Thyroid gland (tissue), 4 donors: ENCODE measurements at regions not wholly inside any gene's neighbourhood (a gene's known extent, or its start where the extent isn't known, plus 50 kb on each side); places are given as distances from the start of the nearest gene placed in this dataset.

ENCODE experiments used
- DNase-seq, 2 donors: peaks; one replicate each; pipeline ENCODE4 v3.0.0-alpha.2; 2019
- H3K27ac ChIP-seq, 3 donors: fragments of 200-600 bp; sonication (generic); 1 replicate in 2 of 3; 2 replicates in 1 of 3; pipeline ENCODE4 v1.5.1; 2016 to 2019; ENCODE audit warnings: mild to moderate bottlenecking in 1 of 3, moderate library complexity in 1 of 3
- H3K27me3 ChIP-seq: fragments of 200-600 bp; sonication (generic); one replicate; pipeline ENCODE4 v1.5.1; 2019
- H3K36me3 ChIP-seq, 2 donors: fragments of 200-600 bp; sonication (generic); one replicate each; pipeline ENCODE4 v1.5.1; 2016 to 2019
- H3K4me1 ChIP-seq, 2 donors: fragments of 200-600 bp; sonication (generic); one replicate each; pipeline ENCODE4 v1.5.1; 2017 to 2019
- H3K4me3 ChIP-seq, 3 donors: fragments of 200-600 bp; sonication (generic); replicated peaks in 1 of 3; 1 replicate in 2 of 3; 2 replicates in 1 of 3; pipeline ENCODE4 v1.5.1; 2016; ENCODE audit warnings: mild to moderate bottlenecking in 1 of 3
- H3K9me3 ChIP-seq: fragments of 200-600 bp; sonication (generic); one replicate; pipeline ENCODE4 v1.5.1; 2017
- POLR2A ChIP-seq, 2 donors: fragments of 450-650 bp; IDR thresholded peaks; one replicate each; pipeline ENCODE4 v1.6.1; 2017; ENCODE audit warnings: antibody characterized with exemption in 2 of 2, mild to moderate bottlenecking in 2 of 2, moderate library complexity in 1 of 2
- WGBS, 2 donors: methylation state at CpG; one replicate each; pipeline ENCODE4 v1.1.5; 2017; 5-methylcytosine and 5-hydroxymethylcytosine counted together
- intact Hi-C: fragments of 100-400 bp; cut with DNase I; formaldehyde crosslinking; loops from one replicate; pipeline ENCODE4 v1.15.1; 2023
- TF ChIP-seq, protein P1 (sequence below), 6 experiments: fragments of 200-600 bp in 3 of 6; fragments of 450-650 bp in 3 of 6; sonication (generic) in 3 of 6; IDR thresholded peaks; one replicate each; pipeline ENCODE4 v1.5.1; 2016 to 2019; ENCODE audit warnings: antibody characterized with exemption in 6 of 6, mild to moderate bottlenecking in 2 of 6, inconsistent platforms in 1 of 6, moderate library complexity in 1 of 6

GRCh38 chr1:208885060-208885459, 640.9 kb upstream of the PLXNA2 start:
- TF ChIP-seq, protein P1, sequence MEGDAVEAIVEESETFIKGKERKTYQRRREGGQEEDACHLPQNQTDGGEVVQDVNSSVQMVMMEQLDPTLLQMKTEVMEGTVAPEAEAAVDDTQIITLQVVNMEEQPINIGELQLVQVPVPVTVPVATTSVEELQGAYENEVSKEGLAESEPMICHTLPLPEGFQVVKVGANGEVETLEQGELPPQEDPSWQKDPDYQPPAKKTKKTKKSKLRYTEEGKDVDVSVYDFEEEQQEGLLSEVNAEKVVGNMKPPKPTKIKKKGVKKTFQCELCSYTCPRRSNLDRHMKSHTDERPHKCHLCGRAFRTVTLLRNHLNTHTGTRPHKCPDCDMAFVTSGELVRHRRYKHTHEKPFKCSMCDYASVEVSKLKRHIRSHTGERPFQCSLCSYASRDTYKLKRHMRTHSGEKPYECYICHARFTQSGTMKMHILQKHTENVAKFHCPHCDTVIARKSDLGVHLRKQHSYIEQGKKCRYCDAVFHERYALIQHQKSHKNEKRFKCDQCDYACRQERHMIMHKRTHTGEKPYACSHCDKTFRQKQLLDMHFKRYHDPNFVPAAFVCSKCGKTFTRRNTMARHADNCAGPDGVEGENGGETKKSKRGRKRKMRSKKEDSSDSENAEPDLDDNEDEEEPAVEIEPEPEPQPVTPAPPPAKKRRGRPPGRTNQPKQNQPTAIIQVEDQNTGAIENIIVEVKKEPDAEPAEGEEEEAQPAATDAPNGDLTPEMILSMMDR (IDR thresholded peaks at IDR 0.05) = no peak
- no peak for TF ChIP-seq POLR2A (IDR thresholded peaks at IDR 0.05)
- intact Hi-C loops = no loop called here
- WGBS, 2 donors = 61 to 63% methylated on average over 1 of the region's 1 CpG

GRCh38 chr1:208885650-208886049, 641.5 kb upstream of the PLXNA2 start:
- Histone ChIP-seq H3K36me3 (no peaks in the 10 kb centered on the region), H3K27me3 (no peaks in the 10 kb centered on the region), H3K27ac (no peak overlapping the region), H3K4me3 (no peak overlapping the region), H3K9me3 (no peaks in the 10 kb centered on the region), H3K4me1 (no peaks in the 10 kb centered on the region)
- intact Hi-C loops = no loop called here
- DNase-seq = no peak
- WGBS, 2 donors = 87 to 89% methylated on average over 4 of the region's 4 CpGs
- no peak for TF ChIP-seq POLR2A (IDR thresholded peaks at IDR 0.05)
- TF ChIP-seq, protein P1 (IDR thresholded peaks at IDR 0.05) = no peak

More at GRCh38 chr1:208885060-208885459, 640.9 kb upstream of the PLXNA2 start:
- Histone ChIP-seq H3K4me3 (no peak overlapping the region), H3K36me3 (no peaks in the 10 kb centered on the region), H3K4me1 (no peaks in the 10 kb centered on the region), H3K27me3 (no peaks in the 10 kb centered on the region), H3K9me3 (no peaks in the 10 kb centered on the region), H3K27ac (no peak overlapping the region)
- no peak for DNase-seq

GRCh38 chr1:208888376-208888775, 644.2 kb upstream of the PLXNA2 start:
- Histone ChIP-seq H3K4me1 (no peaks in the 10 kb centered on the region), H3K4me3 (no peak overlapping the region), H3K27me3 (no peaks in the 10 kb centered on the region), H3K9me3 (no peaks in the 10 kb centered on the region), H3K27ac (no peak overlapping the region), H3K36me3 (no peaks in the 10 kb centered on the region)
- DNase-seq = no peak
- intact Hi-C loops = no loop called here
- TF ChIP-seq, protein P1 (IDR thresholded peaks at IDR 0.05) = no peak
- no peak for TF ChIP-seq POLR2A (IDR thresholded peaks at IDR 0.05)
- 87 to 88% methylated on average over 2 of the region's 2 CpGs for WGBS, 2 donors

DNA sequence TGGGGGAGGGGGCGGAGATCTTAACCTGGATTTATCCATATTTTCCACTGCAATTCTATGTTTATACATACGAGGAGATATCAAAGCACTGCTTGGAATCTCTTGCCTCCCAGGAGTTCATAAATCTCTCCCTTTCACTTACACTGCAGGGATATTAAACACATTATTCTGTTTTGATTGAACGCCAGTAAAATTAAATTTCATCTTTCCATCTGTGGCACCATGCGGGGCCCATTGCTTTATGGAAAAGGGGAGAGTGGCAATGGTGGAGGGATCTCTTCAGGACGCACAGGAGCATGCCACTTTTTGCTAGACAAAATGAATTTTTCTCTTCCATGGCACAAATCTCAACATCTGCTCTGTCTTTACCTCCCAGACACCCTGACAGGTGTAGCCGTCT, 648.0 kb upstream of the PLXNA2 start:
- H3K27me3 ChIP-seq = no peaks in the 10 kb centered on the region
- TF ChIP-seq, protein P1 (IDR thresholded peaks at IDR 0.05) = no peak
- TF ChIP-seq POLR2A (IDR thresholded peaks at IDR 0.05) = no peak
- no peak for DNase-seq
- intact Hi-C loops = no loop called here
- no peak overlapping the region for H3K4me3 ChIP-seq
- H3K27ac ChIP-seq = no peak overlapping the region
- no peaks in the 10 kb centered on the region for H3K4me1 ChIP-seq
- H3K36me3 ChIP-seq = no peaks in the 10 kb centered on the region
- WGBS, 2 donors = 87 to 88% methylated on average over 6 of the region's 6 CpGs
- H3K9me3 ChIP-seq = no peaks in the 10 kb centered on the region

DNA sequence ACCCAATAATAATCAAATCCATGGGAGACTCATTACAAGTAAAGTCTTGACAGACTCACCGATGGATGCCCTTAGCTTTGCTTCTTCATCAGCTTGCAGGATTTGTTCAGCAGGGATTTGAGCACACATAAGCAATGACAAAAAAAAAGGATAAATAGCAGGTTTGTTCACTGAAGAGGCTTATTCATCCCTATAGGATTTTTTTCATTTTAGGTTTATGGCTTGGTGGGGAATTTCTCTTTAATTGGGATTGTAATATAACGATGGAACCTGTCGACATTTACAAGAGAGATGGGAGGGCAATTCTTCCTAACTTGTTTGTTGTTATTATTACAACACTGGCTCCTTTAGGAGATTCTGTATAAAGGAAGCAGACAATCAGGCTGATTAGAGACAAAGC, 649.1 kb upstream of the PLXNA2 start:
- no peaks in the 10 kb centered on the region for H3K36me3 ChIP-seq
- H3K9me3 ChIP-seq = no peaks in the 10 kb centered on the region
- no peaks in the 10 kb centered on the region for H3K27me3 ChIP-seq
- TF ChIP-seq, protein P1 (IDR thresholded peaks at IDR 0.05) = no peak
- no peak for TF ChIP-seq POLR2A (IDR thresholded peaks at IDR 0.05)
- DNase-seq = no peak
- 80 to 81% methylated on average over 3 of the region's 3 CpGs for WGBS, 2 donors
- intact Hi-C loops = no loop called here
- H3K4me3 ChIP-seq = no peak overlapping the region
- H3K4me1 ChIP-seq = no peaks in the 10 kb centered on the region
- no peak overlapping the region for H3K27ac ChIP-seq
